ENCODE measurements at regions not wholly inside any gene's neighbourhood (a gene's known extent, or its start where the extent isn't known, plus 50 kb on each side); places are given as distances from the start of the nearest gene placed in this dataset.

DNA sequence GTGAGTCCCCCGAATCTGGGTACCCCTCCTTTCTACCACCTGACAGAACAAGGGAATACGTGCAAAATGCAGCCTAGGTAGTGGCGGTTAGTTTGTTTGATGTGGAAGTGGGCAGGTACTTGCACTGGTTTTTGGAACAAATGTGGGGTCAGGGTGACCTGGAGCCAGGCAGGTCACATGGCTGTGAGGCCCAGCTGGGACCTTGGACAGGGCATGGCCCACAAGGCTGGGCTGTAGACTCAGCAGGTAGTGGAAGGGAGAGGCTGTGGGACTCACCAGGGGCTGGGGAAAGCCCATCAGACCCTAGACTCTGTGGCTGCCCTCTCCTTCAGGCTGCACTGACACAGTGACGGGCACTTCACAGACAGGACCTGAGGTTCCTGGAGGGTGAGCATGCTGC is 159.9 kb upstream of the ADCY1 start:
- Histone ChIP-seq H3K4me1 (ENCODE audit: insufficient read depth, insufficient read length) (no peaks in the 10 kb centered on the region), H3K27me3 (ENCODE audit: insufficient read depth, insufficient read length) (no peaks in the 10 kb centered on the region)

DNA sequence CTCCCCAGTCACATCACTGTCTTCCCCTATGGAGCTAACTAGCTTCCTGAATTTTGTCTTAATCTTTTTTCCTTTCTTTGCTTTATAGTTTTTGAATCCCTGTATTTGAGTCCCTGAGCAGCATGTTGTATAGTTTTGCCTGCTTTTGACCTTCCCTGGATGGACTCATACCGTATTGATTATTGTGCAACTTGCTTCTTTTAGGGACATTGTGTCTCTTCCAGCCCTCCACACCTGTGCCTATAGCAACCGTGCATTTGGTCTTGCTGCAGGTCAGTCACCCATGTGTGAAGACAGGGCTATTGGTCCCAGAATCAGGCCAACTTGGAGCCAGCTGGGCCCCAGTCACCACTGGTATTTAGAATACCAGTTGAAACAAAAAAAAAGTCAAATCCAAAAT is 158.9 kb upstream of the ADCY1 start:
- peaks cover 4% of the 10 kb centered on the region; the same call in 1 of the 2 replicates for H3K9me3 ChIP-seq (ENCODE audit: insufficient read depth, low read length)
- no peak for TF ChIP-seq SUZ12 (IDR thresholded peaks at IDR 0.05; ENCODE audit: extremely low read depth, insufficient read depth, insufficient read length)
- no peak for TF ChIP-seq YY1 (IDR thresholded peaks at IDR 0.05; ENCODE audit: insufficient read depth, insufficient read length)
- no peak for TF ChIP-seq ZNF274 (IDR thresholded peaks at IDR 0.05; ENCODE audit: low read depth, low read length)
- no peak for DNase-seq (ENCODE audit: low read depth, low spot score)
- H3K4me3 ChIP-seq (ENCODE audit: insufficient read length, low read depth): no peak overlapping the region
- H3K27me3 ChIP-seq (ENCODE audit: insufficient read depth, insufficient read length): no peaks in the 10 kb centered on the region
- no peaks in the 10 kb centered on the region for H3K4me1 ChIP-seq (ENCODE audit: insufficient read depth, insufficient read length)
- H3K9ac ChIP-seq (ENCODE audit: insufficient read length, low read depth): no peak overlapping the region
- H3K36me3 ChIP-seq (ENCODE audit: insufficient read depth, insufficient read length, low read length): no peaks in the 10 kb centered on the region

More for the DNA sequence above, 159.9 kb upstream of the ADCY1 start:
- H3K9me3 ChIP-seq (ENCODE audit: insufficient read depth, low read length): peaks cover 4% of the 10 kb centered on the region; the same call in 1 of the 2 replicates
- H3K9ac ChIP-seq (ENCODE audit: insufficient read length, low read depth): no peak overlapping the region
- TF ChIP-seq SUZ12 (IDR thresholded peaks at IDR 0.05; ENCODE audit: extremely low read depth, insufficient read depth, insufficient read length): no peak
- no peak for TF ChIP-seq ZNF274 (IDR thresholded peaks at IDR 0.05; ENCODE audit: low read depth, low read length)
- TF ChIP-seq YY1 (IDR thresholded peaks at IDR 0.05; ENCODE audit: insufficient read depth, insufficient read length): no peak
- no peaks in the 10 kb centered on the region for H3K36me3 ChIP-seq (ENCODE audit: insufficient read depth, insufficient read length, low read length)
- H3K4me3 ChIP-seq (ENCODE audit: insufficient read length, low read depth): no peak overlapping the region
- DNase-seq (ENCODE audit: low read depth, low spot score): no peak

DNA sequence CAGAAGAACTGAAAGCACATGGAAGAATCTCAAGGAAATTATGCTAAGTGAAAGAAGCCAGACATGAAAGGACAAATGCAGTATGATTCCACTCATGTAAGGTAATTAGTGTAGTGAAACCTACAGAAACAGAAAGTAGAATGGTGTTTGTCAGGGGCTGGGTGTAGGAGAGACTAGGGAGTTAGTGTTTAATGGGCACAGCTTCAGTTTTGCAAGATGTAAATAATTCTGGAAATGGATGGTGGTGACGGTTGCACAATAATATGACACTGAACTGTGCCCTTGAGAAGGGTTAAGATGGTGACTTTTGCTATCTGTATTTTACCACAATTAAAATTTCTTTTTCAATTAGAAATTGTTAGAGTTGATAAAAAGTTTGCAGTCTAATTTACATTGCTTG is 157.3 kb upstream of the ADCY1 start:
- no peaks in the 10 kb centered on the region for H3K36me3 ChIP-seq (ENCODE audit: insufficient read depth, insufficient read length, low read length)
- TF ChIP-seq ZNF274 (IDR thresholded peaks at IDR 0.05; ENCODE audit: low read depth, low read length) (no peak), YY1 (IDR thresholded peaks at IDR 0.05; ENCODE audit: insufficient read depth, insufficient read length) (no peak)

DNA sequence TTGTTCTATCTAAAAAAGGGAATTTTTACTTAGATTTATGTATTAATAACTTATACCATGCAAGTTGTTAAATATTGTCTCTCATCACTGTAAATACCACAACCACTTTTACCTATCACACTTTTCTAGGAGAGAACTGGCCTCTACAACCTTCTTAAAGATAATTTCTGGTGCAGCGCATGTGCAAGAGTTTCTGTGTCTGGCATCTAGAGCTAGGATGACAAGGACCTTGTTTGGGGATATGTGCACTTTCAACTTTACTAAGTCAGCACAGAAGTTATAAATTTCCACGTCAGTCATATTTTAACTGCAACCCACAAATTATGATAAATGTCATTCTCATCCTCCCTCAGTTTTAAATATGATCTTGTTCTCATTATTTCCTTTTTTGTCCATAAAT is 156.9 kb upstream of the ADCY1 start:
- H3K9ac ChIP-seq (ENCODE audit: insufficient read length, low read depth): no peak overlapping the region
- H3K4me1 ChIP-seq (ENCODE audit: insufficient read depth, insufficient read length): no peaks in the 10 kb centered on the region
- H3K27me3 ChIP-seq (ENCODE audit: insufficient read depth, insufficient read length): no peaks in the 10 kb centered on the region
- no peak for TF ChIP-seq SUZ12 (IDR thresholded peaks at IDR 0.05; ENCODE audit: extremely low read depth, insufficient read depth, insufficient read length)
- TF ChIP-seq ZNF274 (IDR thresholded peaks at IDR 0.05; ENCODE audit: low read depth, low read length): no peak
- no peak for TF ChIP-seq YY1 (IDR thresholded peaks at IDR 0.05; ENCODE audit: insufficient read depth, insufficient read length)
- DNase-seq (ENCODE audit: low read depth, low spot score): no peak
- H3K9me3 ChIP-seq (ENCODE audit: insufficient read depth, low read length): no peaks in the 10 kb centered on the region
- no peaks in the 10 kb centered on the region for H3K36me3 ChIP-seq (ENCODE audit: insufficient read depth, insufficient read length, low read length)
- no peak overlapping the region for H3K4me3 ChIP-seq (ENCODE audit: insufficient read length, low read depth)

More for the DNA sequence above, 157.3 kb upstream of the ADCY1 start:
- Histone ChIP-seq H3K9ac (ENCODE audit: insufficient read length, low read depth) (no peak overlapping the region), H3K4me1 (ENCODE audit: insufficient read depth, insufficient read length) (no peaks in the 10 kb centered on the region), H3K27me3 (ENCODE audit: insufficient read depth, insufficient read length) (no peaks in the 10 kb centered on the region), H3K9me3 (ENCODE audit: insufficient read depth, low read length) (peaks cover under 1% of the 10 kb centered on the region; the same call in 1 of the 2 replicates), H3K4me3 (ENCODE audit: insufficient read length, low read depth) (no peak overlapping the region)
- no peak for DNase-seq (ENCODE audit: low read depth, low spot score)

DNA sequence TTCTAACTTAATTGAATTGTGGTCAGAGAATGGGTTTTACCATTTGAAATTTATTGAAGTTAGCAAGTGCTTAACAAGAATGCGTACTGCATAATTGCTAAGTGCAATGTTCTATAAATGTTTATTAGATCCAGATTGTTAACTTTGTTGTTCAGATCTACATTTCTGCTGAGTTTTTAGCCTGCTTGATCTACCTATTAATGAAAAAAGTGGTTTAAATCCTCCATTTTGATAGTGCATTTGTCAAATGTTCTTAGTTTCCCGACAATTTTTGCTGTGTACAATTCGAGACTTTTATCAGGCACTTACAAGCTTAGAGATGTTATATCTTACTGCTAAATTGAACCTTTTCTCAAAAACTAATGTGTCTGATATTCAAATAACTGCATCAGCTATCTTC is 156.4 kb upstream of the ADCY1 start:
- Histone ChIP-seq H3K36me3 (ENCODE audit: insufficient read depth, insufficient read length, low read length) (no peaks in the 10 kb centered on the region), H3K4me1 (ENCODE audit: insufficient read depth, insufficient read length) (no peaks in the 10 kb centered on the region), H3K9me3 (ENCODE audit: insufficient read depth, low read length) (no peaks in the 10 kb centered on the region), H3K4me3 (ENCODE audit: insufficient read length, low read depth) (no peak overlapping the region), H3K27me3 (ENCODE audit: insufficient read depth, insufficient read length) (no peaks in the 10 kb centered on the region), H3K9ac (ENCODE audit: insufficient read length, low read depth) (no peak overlapping the region)
- TF ChIP-seq ZNF274 (IDR thresholded peaks at IDR 0.05; ENCODE audit: low read depth, low read length) (no peak), SUZ12 (IDR thresholded peaks at IDR 0.05; ENCODE audit: extremely low read depth, insufficient read depth, insufficient read length) (no peak), YY1 (IDR thresholded peaks at IDR 0.05; ENCODE audit: insufficient read depth, insufficient read length) (no peak)
- no peak for DNase-seq (ENCODE audit: low read depth, low spot score)

DNA sequence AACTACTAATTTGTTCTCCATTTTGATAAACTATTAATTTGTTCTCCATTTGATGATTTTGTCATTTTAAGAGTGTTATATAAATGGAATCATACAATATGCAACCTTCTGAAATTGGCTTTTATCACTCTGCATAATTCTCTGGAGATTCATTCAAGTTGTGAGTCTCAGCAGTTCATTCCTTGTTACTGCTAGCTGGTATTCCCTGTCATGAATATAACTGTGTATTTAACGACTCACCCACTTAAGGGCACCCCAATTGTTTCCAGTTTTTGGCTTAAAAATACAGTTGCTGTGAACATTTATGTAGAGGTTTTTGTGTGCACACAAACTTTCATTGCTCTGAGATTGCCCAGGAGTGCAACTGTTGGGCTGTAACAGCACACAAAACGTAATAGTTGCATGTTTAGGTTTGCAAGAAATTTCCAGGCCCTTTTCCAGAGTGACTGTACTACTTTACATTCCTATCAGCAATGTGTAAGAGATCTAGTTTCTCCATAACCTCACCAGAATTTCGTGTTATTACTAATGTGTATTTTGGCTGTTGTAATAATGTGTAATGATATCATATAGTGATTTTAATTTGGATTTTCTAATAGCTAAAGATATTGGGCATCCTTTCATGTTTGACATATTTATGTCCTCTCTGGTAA is 153.2 kb upstream of the ADCY1 start:
- no peak overlapping the region for H3K4me3 ChIP-seq (ENCODE audit: insufficient read length, low read depth)
- TF ChIP-seq YY1 (IDR thresholded peaks at IDR 0.05; ENCODE audit: insufficient read depth, insufficient read length): no peak
- TF ChIP-seq ZNF274 (IDR thresholded peaks at IDR 0.05; ENCODE audit: low read depth, low read length): no peak
- TF ChIP-seq SUZ12 (IDR thresholded peaks at IDR 0.05; ENCODE audit: extremely low read depth, insufficient read depth, insufficient read length): no peak
- DNase-seq (ENCODE audit: low read depth, low spot score): no peak

DNA sequence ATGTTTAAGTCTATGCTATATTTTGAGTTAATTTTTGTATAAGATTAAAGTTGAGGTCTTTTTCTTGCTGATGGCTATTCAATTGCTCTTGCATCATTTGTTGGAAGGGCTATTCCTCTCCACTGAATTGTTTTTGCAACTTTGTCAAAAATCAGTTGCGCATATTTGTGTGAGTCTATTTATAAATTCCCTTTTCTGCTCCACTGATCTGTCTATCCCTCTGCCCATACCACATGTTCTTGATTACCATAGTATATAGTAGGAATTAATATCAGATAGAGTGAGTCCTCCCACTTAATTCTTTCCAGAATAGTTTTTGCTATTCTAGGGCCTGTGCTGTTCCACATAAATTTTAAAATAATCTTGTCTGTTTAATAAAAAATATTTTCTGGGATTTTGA is 152.4 kb upstream of the ADCY1 start:
- no peak overlapping the region for H3K4me3 ChIP-seq (ENCODE audit: insufficient read length, low read depth)
- H3K9ac ChIP-seq (ENCODE audit: insufficient read length, low read depth): no peak overlapping the region
- no peak for DNase-seq (ENCODE audit: low read depth, low spot score)
- no peaks in the 10 kb centered on the region for H3K9me3 ChIP-seq (ENCODE audit: insufficient read depth, low read length)
- no peaks in the 10 kb centered on the region for H3K27me3 ChIP-seq (ENCODE audit: insufficient read depth, insufficient read length)
- TF ChIP-seq SUZ12 (IDR thresholded peaks at IDR 0.05; ENCODE audit: extremely low read depth, insufficient read depth, insufficient read length) (no peak), ZNF274 (IDR thresholded peaks at IDR 0.05; ENCODE audit: low read depth, low read length) (no peak), YY1 (IDR thresholded peaks at IDR 0.05; ENCODE audit: insufficient read depth, insufficient read length) (no peak)
- H3K36me3 ChIP-seq (ENCODE audit: insufficient read depth, insufficient read length, low read length): no peaks in the 10 kb centered on the region
- H3K4me1 ChIP-seq (ENCODE audit: insufficient read depth, insufficient read length): no peaks in the 10 kb centered on the region

More for the DNA sequence above, 153.2 kb upstream of the ADCY1 start:
- H3K4me1 ChIP-seq (ENCODE audit: insufficient read depth, insufficient read length): no peaks in the 10 kb centered on the region
- H3K27me3 ChIP-seq (ENCODE audit: insufficient read depth, insufficient read length): no peaks in the 10 kb centered on the region
- no peak overlapping the region for H3K9ac ChIP-seq (ENCODE audit: insufficient read length, low read depth)
- no peaks in the 10 kb centered on the region for H3K9me3 ChIP-seq (ENCODE audit: insufficient read depth, low read length)
- H3K36me3 ChIP-seq (ENCODE audit: insufficient read depth, insufficient read length, low read length): no peaks in the 10 kb centered on the region
